Adrenal gland (tissue), 5 donors: ENCODE measurements at regions not wholly inside any gene's neighbourhood (a gene's known extent, or its start where the extent isn't known, plus 50 kb on each side); places are given as distances from the start of the nearest gene placed in this dataset.

Experiments
- POLR2A ChIP-seq, 2 donors: fragments of 450-650 bp; IDR thresholded peaks; one replicate each; pipeline ENCODE4 v1.6.1; 2017; ENCODE audit warnings: antibody characterized with exemption in 2 of 2, mild to moderate bottlenecking in 2 of 2, moderate library complexity in 1 of 2
- TF ChIP-seq, protein P1 (sequence below), 6 experiments: fragments of 450-650 bp in 4 of 6; fragments of 200-600 bp in 2 of 6; sonication (generic) in 1 of 6; IDR thresholded peaks; 1 replicate in 5 of 6; 2 replicates in 1 of 6; pipeline versions ENCODE4 v1.5.1 to v1.8.0; 2016 to 2021; ENCODE audit warnings: antibody characterized with exemption in 6 of 6, mild to moderate bottlenecking in 2 of 6, moderate library complexity in 1 of 6
- donor health status: DM: no; HTN: no; CAD: no.

DNA sequence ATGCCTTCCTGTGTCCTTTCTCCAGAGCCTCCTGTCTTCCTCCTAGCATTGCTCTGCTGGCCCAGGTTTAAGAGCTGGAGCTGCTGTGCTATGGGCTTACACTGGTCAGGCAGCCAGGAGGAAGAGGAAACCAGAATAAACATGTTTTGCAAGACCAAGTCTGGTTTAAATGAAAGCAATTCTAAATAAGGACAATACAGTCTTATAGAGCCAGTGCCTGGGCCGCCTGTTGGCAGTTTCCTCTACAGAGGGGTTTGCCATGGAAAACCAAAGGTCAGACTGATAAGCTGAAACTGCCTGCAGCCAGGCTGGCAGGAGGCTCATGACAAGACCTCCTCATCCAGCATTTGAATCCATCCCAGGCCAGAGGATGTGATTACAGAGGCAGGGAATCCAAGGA is 92.9 kb upstream of the FGGY start:
- TF ChIP-seq, protein P1, sequence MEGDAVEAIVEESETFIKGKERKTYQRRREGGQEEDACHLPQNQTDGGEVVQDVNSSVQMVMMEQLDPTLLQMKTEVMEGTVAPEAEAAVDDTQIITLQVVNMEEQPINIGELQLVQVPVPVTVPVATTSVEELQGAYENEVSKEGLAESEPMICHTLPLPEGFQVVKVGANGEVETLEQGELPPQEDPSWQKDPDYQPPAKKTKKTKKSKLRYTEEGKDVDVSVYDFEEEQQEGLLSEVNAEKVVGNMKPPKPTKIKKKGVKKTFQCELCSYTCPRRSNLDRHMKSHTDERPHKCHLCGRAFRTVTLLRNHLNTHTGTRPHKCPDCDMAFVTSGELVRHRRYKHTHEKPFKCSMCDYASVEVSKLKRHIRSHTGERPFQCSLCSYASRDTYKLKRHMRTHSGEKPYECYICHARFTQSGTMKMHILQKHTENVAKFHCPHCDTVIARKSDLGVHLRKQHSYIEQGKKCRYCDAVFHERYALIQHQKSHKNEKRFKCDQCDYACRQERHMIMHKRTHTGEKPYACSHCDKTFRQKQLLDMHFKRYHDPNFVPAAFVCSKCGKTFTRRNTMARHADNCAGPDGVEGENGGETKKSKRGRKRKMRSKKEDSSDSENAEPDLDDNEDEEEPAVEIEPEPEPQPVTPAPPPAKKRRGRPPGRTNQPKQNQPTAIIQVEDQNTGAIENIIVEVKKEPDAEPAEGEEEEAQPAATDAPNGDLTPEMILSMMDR (IDR thresholded peaks at IDR 0.05), result peak in 1 of 6 experiments; percentile 4
- TF ChIP-seq POLR2A (IDR thresholded peaks at IDR 0.05), result no peak
